Fibroblast of the conjunctiva (primary cell): ENCODE measurements at regions not wholly inside any gene's neighbourhood (a gene's known extent, or its start where the extent isn't known, plus 50 kb on each side); places are given as distances from the start of the nearest gene placed in this dataset.

Experiments used
- DNase-seq: peaks from one replicate; pipeline ENCODE4 v3.0.0-alpha.2; 2010; ENCODE audit warnings: low read depth

DNA sequence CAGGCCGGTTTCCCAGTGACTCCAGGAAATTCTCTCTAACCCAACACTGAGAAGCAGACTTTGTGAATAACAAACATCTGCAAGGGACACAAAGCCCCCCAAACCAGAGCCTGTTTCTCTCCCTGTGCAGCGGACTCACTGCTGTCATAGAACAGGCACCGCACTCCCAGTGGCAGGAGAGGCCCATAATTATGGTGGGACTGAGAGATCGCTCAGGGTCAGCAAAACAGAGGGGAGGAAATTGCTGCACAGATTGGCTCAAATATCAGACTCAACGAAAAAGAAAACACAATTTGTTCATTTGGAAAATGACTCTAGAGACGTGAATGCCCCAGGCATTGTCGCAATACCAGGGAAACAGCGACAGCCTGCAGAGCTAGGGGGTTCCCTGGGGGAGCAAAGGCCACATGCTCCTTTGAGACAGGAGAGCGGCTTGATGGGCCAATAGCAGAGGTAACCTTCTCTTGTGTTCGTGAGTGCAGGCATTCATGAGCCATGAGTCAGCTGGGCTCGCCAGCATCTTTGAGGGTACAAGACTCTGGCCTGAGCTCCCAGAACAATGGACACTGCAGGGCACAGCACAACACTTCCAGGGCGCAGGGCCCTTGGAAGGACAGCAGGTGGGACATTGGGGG, 143.3 kb upstream of the KLHL29 start:
- no peak for DNase-seq

- no peak for DNase-seq
Observed at GRCh38 chr2:23243073-23243659, 141.8 kb upstream of the KLHL29 start.

GRCh38 chr2:23244617-23245016, 140.4 kb upstream of the KLHL29 start:
- DNase-seq, result no peak

DNA sequence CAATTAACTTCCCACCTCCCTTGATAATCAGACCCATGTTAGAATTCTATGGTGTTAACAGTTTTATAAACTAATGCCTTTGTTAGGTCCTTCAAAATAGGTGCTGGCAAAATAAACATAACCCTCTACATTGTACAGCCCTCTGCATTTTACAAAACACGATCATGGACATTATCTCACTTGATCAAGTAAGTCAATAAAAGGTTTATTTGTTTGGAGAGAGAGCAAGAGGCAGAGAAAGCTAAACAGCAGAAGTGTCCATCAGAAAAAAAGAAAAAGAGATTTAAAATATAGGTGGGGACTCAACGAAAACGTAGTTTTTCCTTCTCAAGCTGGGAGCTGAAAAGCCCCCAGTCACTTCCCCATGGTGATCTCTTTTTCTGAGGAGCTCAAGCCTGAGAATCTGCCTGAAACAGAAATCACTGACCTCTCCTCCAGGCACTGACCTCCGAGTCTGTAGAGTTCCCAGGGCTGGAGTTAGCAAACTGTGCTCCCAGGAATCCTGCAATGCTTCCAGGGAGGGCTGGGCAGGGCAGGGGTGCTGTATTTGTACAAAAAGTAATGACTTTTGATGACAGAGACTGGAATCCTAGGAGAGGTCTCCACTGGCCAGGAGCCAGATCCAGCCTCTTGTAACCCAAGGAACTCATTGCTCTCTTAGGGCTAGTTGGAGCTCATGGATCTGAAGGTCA, 137.8 kb upstream of the KLHL29 start:
- DNase-seq, result no peak

- DNase-seq, result no peak
Observed at GRCh38 chr2:23248667-23249066, 136.3 kb upstream of the KLHL29 start.

DNA sequence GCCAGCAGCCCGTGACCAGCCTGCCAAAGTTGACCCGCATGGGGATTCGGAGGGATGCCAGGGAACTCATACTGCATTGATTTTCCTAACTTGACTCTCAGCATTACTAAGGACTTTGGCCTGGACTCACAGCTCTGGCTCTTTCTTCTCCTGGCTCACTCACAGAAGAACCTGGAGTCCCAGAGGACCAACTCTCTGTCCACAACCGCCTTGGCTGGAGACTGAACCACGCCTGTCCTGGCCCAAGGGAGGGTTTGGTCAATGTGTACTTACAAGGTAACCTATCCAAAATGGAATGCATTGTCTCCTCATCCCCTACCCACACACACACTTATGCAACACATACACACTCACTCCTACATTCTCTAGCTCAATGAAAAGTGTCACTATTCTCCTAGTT, 135.6 kb upstream of the KLHL29 start:
- no peak for DNase-seq

GRCh38 chr2:23250371-23250770, 134.6 kb upstream of the KLHL29 start:
- no peak for DNase-seq

- no peak for DNase-seq
Observed at GRCh38 chr2:23256643-23257042, 128.3 kb upstream of the KLHL29 start.

- no peak for DNase-seq
Observed at GRCh38 chr2:23260621-23261020, 124.4 kb upstream of the KLHL29 start.

DNA sequence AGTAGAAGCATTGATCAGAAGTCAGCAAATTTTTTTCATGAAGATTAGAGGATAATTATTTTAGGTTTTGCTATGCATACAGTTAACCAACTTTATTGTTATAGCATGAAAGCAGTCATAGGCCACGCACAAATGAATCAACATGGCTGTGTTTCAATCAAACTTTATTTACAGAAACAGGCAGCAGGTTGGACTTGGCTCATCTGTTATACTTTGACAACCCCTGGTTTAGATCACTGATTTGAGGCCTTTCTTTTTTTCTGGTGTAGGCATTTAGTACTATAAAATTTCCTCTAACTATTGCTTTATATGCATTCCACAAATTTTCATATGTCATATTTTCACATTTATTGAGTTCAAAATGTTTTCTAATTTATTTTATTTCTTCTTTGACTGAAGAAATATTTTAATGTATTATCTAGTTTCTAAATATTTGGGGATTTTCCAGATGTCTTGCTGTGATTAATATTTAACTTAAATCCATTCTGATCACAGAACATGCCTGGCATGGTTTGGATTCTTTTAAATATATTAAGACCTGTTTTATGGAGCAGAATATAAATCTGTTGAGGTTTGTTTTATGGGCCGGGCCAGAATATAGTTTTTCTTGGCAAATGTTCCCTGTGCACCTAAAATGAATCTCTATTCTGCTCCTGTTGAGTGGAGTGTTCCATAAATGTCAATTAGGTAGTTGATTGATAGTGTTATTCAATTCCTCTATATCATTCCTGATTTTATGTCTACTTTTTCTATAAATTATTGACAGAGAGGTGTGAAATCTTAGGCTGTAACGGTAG, 116.3 kb upstream of the KLHL29 start:
- no peak for DNase-seq

DNA sequence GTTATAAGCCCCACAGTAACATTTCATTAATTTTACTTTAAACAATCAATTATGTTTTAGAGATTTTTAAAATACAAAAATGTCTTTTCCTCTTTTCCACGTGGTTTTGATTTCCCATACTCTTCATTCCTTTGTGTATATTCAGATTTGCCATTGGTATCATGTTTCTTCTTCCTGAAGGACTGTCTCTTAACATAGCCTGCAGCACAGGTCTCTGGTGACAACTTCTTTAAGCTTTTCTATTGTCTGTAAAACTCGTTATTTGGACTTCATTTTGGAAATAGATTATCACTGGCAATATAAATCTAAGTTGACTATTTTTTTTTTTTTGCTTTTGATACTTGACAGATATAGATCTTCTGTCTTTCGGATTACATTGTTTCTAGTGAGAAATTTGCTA, 115.2 kb upstream of the KLHL29 start:
- DNase-seq, result no peak

- DNase-seq, result no peak
Observed at GRCh38 chr2:23270810-23271209, 114.2 kb upstream of the KLHL29 start.

DNA sequence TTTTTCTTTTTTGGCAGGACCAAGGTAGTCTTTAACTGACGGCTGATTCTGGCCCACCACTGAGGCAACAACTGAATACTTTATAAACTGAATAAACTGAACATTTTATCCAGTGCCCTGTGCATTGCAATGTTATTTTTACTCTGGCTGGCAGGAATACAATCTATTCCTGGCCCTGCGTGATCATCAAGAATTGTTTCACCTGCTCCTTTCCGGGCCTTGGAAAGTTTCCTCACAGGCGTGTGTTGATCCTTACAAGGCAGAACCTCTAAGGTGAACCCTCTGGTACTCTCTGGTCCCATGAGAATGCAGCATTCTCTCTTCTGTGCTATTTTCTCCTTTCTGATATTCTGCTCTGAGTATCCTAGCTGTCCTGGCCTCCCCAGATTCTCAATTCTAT, 113.7 kb upstream of the KLHL29 start:
- DNase-seq, result no peak

GRCh38 chr2:23273786-23274185, 111.2 kb upstream of the KLHL29 start:
- no peak for DNase-seq

GRCh38 chr2:23280401-23280800, 104.6 kb upstream of the KLHL29 start:
- DNase-seq, result no peak

- DNase-seq, result no peak
Observed at GRCh38 chr2:23283653-23284052, 101.3 kb upstream of the KLHL29 start.

GRCh38 chr2:23285091-23285800, 99.7 kb upstream of the KLHL29 start:
- no peak for DNase-seq

DNA sequence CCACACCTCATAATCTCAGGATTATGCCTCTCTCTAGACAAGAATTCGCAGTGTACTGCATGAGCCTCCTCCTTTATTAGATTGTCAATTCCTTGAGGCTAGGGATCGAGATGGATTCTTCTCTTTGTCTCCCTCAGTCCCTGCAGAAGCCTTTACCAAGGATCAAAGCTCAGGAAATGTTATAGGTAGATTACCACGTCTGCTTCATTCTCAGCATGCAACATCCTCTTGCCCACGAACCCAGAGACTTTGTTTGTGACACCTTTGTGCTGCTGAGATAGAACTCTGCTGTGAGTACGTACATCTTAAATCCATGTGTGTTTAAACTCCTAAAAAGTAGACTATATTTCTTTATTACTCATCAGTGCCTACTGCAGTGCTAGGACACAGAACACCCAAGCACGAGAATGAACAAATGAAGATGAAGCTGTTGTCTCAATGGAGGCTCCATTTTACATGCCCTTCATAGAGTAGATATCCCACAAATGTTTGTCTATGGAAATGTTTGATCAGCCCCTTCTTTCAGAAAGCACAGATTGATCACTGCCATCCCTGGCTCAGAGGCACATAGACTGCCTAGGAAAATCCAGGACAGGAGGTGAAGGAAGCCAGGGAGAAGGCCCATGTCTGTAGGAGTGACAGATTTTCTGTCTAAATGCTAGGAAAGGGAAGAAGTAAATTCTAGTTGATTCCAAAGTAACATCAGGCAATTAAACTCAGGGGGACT, 98.8 kb upstream of the KLHL29 start:
- no peak for DNase-seq

- DNase-seq, result peak; percentile 40
Observed at GRCh38 chr2:23286758-23287704, 97.9 kb upstream of the KLHL29 start.

GRCh38 chr2:23289671-23290070, 95.3 kb upstream of the KLHL29 start:
- DNase-seq, result no peak
